Sigmoid colon (tissue), 6 donors: ENCODE measurements at regions not wholly inside any gene's neighbourhood (a gene's known extent, or its start where the extent isn't known, plus 50 kb on each side); places are given as distances from the start of the nearest gene placed in this dataset.

Source experiments
- DNase-seq: peaks from one replicate; pipeline ENCODE4 v3.0.0-alpha.2; 2019
- H3K27ac ChIP-seq, 4 donors: fragments of 200-600 bp; sonication (generic); one replicate each; pipeline ENCODE4 v1.5.1; 2016 to 2019; ENCODE audit warnings: mild to moderate bottlenecking in 1 of 4
- H3K27me3 ChIP-seq, 3 donors: fragments of 200-600 bp; sonication (generic); one replicate each; pipeline ENCODE4 v1.5.1; 2019; ENCODE audit warnings: mild to moderate bottlenecking in 1 of 3
- H3K36me3 ChIP-seq, 4 donors: fragments of 200-600 bp; sonication (generic); one replicate each; pipeline ENCODE4 v1.5.1; 2016 to 2019
- H3K4me1 ChIP-seq, 4 donors: fragments of 200-600 bp; sonication (generic); one replicate each; pipeline ENCODE4 v1.5.1; 2017 to 2019
- H3K4me3 ChIP-seq, 4 donors: fragments of 200-600 bp; sonication (generic); one replicate each; pipeline ENCODE4 v1.5.1; 2017 to 2019; ENCODE audit warnings: mild to moderate bottlenecking in 2 of 4, moderate library complexity in 1 of 4
- H3K9me3 ChIP-seq, 4 donors: fragments of 200-600 bp in 3 of 4; sonication (generic) in 3 of 4; one replicate each; pipeline versions ENCODE4 v1.5.1 to v1.6.1; 2013 to 2019
- EP300 ChIP-seq, 4 donors: sonication (generic); formaldehyde crosslinking; IDR thresholded peaks; one replicate each; pipeline ENCODE4 v1.6.1; 2017; ENCODE audit warnings: antibody characterized with exemption in 4 of 4
- POLR2A ChIP-seq, 2 donors: fragments of 450-650 bp; IDR thresholded peaks; one replicate each; pipeline ENCODE4 v1.6.1; 2016; ENCODE audit warnings: antibody characterized with exemption in 2 of 2, mild to moderate bottlenecking in 2 of 2, moderate library complexity in 2 of 2
- POLR2AphosphoS5 ChIP-seq, 4 donors: sonication (generic); formaldehyde crosslinking; IDR thresholded peaks; one replicate each; pipeline ENCODE4 v1.6.1; 2017; ENCODE audit warnings: antibody characterized with exemption in 4 of 4
- WGBS, 2 donors: extraction: QIAGEN DNeasy Blood & Tissue Kit; methylation state at CpG; one replicate each; pipeline ENCODE4 v1.1.7; 2013; 5-methylcytosine and 5-hydroxymethylcytosine counted together
- intact Hi-C: fragments of 100-400 bp; cut with DNase I; formaldehyde crosslinking; loops from one replicate; pipeline ENCODE4 v1.15.1; 2023
- TF ChIP-seq, protein P1 (sequence below), 4 experiments: fragments of 450-650 bp in 3 of 4; fragments of 200-600 bp in 1 of 4; IDR thresholded peaks; one replicate each; pipeline ENCODE4 v1.5.1; 2016 to 2019; ENCODE audit warnings: antibody characterized with exemption in 4 of 4, mild to moderate bottlenecking in 3 of 4, moderate library complexity in 2 of 4
- donor health status: healthy with polysubstance abuse.
- donor health status: healthy.

GRCh38 chr1:99590578-99591209 lies 55.2 kb upstream of the PALMD start:
- Histone ChIP-seq H3K27me3 (no peaks in the 10 kb centered on the region), H3K27ac (peak overlapping the region in 1 of 4 donors; percentile 38), H3K4me1 (no peaks in the 10 kb centered on the region), H3K4me3 (no peak overlapping the region), H3K9me3 (no peaks in the 10 kb centered on the region), H3K36me3 (no peaks in the 10 kb centered on the region)
- 48 to 56% methylated on average over 4 of the region's 4 CpGs for whole genome bisulfite sequencing, 2 donors
- no peak for DNase-seq
- no peak for TF ChIP-seq EP300 (IDR thresholded peaks at IDR 0.05)
- TF ChIP-seq, protein P1, sequence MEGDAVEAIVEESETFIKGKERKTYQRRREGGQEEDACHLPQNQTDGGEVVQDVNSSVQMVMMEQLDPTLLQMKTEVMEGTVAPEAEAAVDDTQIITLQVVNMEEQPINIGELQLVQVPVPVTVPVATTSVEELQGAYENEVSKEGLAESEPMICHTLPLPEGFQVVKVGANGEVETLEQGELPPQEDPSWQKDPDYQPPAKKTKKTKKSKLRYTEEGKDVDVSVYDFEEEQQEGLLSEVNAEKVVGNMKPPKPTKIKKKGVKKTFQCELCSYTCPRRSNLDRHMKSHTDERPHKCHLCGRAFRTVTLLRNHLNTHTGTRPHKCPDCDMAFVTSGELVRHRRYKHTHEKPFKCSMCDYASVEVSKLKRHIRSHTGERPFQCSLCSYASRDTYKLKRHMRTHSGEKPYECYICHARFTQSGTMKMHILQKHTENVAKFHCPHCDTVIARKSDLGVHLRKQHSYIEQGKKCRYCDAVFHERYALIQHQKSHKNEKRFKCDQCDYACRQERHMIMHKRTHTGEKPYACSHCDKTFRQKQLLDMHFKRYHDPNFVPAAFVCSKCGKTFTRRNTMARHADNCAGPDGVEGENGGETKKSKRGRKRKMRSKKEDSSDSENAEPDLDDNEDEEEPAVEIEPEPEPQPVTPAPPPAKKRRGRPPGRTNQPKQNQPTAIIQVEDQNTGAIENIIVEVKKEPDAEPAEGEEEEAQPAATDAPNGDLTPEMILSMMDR (IDR thresholded peaks at IDR 0.05), result no peak
- no peak for TF ChIP-seq POLR2AphosphoS5 (IDR thresholded peaks at IDR 0.05)
- TF ChIP-seq POLR2A (IDR thresholded peaks at IDR 0.05), result no peak
- intact Hi-C loops, result no loop called here

DNA sequence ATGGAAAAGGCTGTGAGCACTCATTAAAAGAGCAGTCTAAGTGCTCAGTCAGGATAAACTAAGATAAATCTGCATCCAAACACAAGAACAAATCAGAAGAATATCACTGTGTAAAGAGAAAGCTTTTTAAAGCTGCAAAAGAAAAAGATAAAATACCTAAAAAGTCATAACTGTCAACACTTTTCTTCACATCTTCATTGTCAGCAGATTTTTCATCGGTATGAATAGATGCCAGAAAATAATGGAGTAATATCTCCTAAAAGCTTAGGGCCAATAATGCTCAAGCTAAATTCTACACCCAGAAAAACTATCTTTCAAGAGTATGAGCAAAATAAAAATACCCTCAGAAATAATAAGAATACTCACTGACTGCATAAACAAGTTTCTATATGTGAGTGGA lies 54.0 kb upstream of the PALMD start:
- DNase-seq, result no peak
- TF ChIP-seq POLR2A (IDR thresholded peaks at IDR 0.05), result no peak
- TF ChIP-seq, protein P1 (IDR thresholded peaks at IDR 0.05), result no peak
- no peak for TF ChIP-seq EP300 (IDR thresholded peaks at IDR 0.05)
- TF ChIP-seq POLR2AphosphoS5 (IDR thresholded peaks at IDR 0.05), result no peak
- H3K4me3 ChIP-seq, result no peak overlapping the region
- H3K27ac ChIP-seq, result no peak overlapping the region
- intact Hi-C loops, result no loop called here
- H3K36me3 ChIP-seq, result no peaks in the 10 kb centered on the region
- H3K27me3 ChIP-seq, result no peaks in the 10 kb centered on the region
- H3K4me1 ChIP-seq, result no peaks in the 10 kb centered on the region
- 91 to 95% methylated on average over 1 of the region's 1 CpG for WGBS, 2 donors
- no peaks in the 10 kb centered on the region for H3K9me3 ChIP-seq

DNA sequence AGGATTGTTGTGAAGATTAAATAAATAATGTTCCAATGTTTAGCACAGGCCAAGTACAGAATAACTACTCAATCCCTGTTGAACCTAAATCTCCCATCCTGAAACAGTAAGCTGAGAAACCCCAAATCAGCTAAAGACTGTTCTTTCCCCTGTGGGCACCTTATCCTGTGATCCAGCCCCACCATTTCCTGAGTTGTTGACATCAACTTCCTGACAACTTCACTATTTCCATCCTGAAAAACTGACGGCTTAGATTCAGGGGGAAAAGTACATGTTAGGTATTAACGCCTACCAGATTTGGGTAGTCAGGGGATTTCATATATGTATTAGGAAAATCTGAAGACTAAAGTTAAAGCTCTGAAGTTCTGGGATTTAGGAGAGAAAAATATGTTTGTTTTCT lies 51.7 kb upstream of the PALMD start:
- H3K27me3 ChIP-seq, result no peaks in the 10 kb centered on the region
- no peaks in the 10 kb centered on the region for H3K4me1 ChIP-seq
- H3K36me3 ChIP-seq, result no peaks in the 10 kb centered on the region
- H3K4me3 ChIP-seq, result no peak overlapping the region
- H3K27ac ChIP-seq, result no peak overlapping the region
- H3K9me3 ChIP-seq, result no peaks in the 10 kb centered on the region
- TF ChIP-seq POLR2A (IDR thresholded peaks at IDR 0.05), result no peak
- no peak for TF ChIP-seq EP300 (IDR thresholded peaks at IDR 0.05)
- TF ChIP-seq, protein P1 (IDR thresholded peaks at IDR 0.05), result no peak
- TF ChIP-seq POLR2AphosphoS5 (IDR thresholded peaks at IDR 0.05), result no peak
- intact Hi-C loops, result no loop called here
- DNase-seq, result no peak
- WGBS, 2 donors, result 51 to 76% methylated on average over 2 of the region's 2 CpGs

DNA sequence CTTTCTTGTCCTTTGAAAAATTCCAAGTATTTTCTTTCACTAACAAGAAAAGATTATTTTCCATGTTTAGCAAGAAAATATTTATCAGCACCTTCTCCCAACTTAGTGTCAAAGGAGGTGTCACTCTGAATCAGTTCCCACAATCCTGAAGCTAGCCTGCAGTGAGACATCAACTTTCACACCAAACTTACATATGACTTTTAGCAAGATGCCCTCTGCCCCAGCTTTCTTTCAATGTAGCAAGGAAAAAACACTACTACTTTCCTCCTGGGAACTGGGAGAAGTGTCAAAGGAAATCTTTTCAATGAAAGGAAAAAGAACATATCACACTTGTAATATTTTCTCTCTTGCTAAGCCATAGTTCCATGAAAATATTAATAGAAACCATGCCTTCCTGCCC lies 50.9 kb upstream of the PALMD start:
- no peak for DNase-seq
- H3K27ac ChIP-seq, result no peak overlapping the region
- no peak overlapping the region for H3K4me3 ChIP-seq
- no peaks in the 10 kb centered on the region for H3K36me3 ChIP-seq
- H3K9me3 ChIP-seq, result no peaks in the 10 kb centered on the region
- intact Hi-C loops, result no loop called here
- TF ChIP-seq POLR2A (IDR thresholded peaks at IDR 0.05) (no peak), POLR2AphosphoS5 (IDR thresholded peaks at IDR 0.05) (no peak), EP300 (IDR thresholded peaks at IDR 0.05) (no peak)
- TF ChIP-seq, protein P1 (IDR thresholded peaks at IDR 0.05), result no peak
- H3K27me3 ChIP-seq, result no peaks in the 10 kb centered on the region
- peaks cover 0 to 4% (median 0%) of the 10 kb centered on the region in 4 donors for H3K4me1 ChIP-seq

DNA sequence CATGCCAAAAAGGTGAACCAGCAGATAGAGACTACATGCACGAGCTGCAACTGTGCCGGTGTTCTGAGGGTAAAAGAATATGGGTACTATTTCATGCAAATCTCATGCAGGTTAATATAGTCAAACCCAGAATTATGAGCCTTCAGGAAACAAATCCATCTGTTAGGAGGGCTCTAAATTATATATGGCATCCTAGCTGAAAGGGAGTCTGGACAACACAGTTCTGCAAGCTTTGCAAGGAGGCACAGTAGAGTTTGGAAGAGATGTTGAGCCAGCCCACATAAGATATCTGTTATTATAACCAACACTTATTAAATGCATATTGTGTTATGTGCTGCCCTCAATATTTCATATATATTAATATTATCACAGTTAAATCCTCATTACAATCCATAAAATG lies 50.5 kb upstream of the PALMD start:
- DNase-seq, result no peak
- Histone ChIP-seq H3K4me3 (no peak overlapping the region), H3K4me1 (peaks cover 0 to 4% (median 0%) of the 10 kb centered on the region in 4 donors), H3K36me3 (no peaks in the 10 kb centered on the region), H3K9me3 (no peaks in the 10 kb centered on the region), H3K27ac (no peak overlapping the region), H3K27me3 (no peaks in the 10 kb centered on the region)
- TF ChIP-seq EP300 (IDR thresholded peaks at IDR 0.05) (no peak), POLR2A (IDR thresholded peaks at IDR 0.05) (no peak), POLR2AphosphoS5 (IDR thresholded peaks at IDR 0.05) (no peak)
- TF ChIP-seq, protein P1 (IDR thresholded peaks at IDR 0.05), result no peak
- intact Hi-C loops, result no loop called here
- 43 to 60% methylated on average over 2 of the region's 2 CpGs for WGBS, 2 donors
